Stimulated activated CD8-positive, alpha-beta memory T cell treated with anti-CD3 and anti-CD28 coated beads, Interleukin-7, amount 100 ng/mL, for 4 hours (primary cell): ENCODE measurements at regions not wholly inside any gene's neighbourhood (a gene's known extent, or its start where the extent isn't known, plus 50 kb on each side); places are given as distances from the start of the nearest gene placed in this dataset.

Experiments used
- DNase-seq, 2 donors: peaks; one replicate each; pipeline ENCODE4 v3.0.0-alpha.2; 2020; ENCODE audit warnings: low read depth in 2 of 2

GRCh38 chr14:36083317-36083716 lies 93.2 kb downstream of the PTCSC3 start:
- no peak for DNase-seq

- DNase-seq, result no peak
Observed at GRCh38 chr14:36078080-36078479, 98.4 kb downstream of the PTCSC3 start.

- no peak for DNase-seq
Observed at GRCh38 chr14:36076197-36076596, 100.3 kb downstream of the PTCSC3 start.

GRCh38 chr14:36075203-36075602 lies 101.3 kb downstream of the PTCSC3 start:
- DNase-seq, result no peak

- no peak for DNase-seq
Observed at GRCh38 chr14:36070720-36071043, 105.8 kb downstream of the PTCSC3 start.

- DNase-seq, result no peak
Observed at GRCh38 chr14:36070031-36070719, 106.3 kb downstream of the PTCSC3 start.

GRCh38 chr14:36069535-36069900 lies 107.0 kb downstream of the PTCSC3 start:
- DNase-seq, result no peak

- DNase-seq, result no peak
Observed at GRCh38 chr14:36068777-36069534, 107.6 kb downstream of the PTCSC3 start.

- DNase-seq, result no peak
Observed at GRCh38 chr14:36067428-36068187, 108.9 kb downstream of the PTCSC3 start.

- no peak for DNase-seq
Observed at GRCh38 chr14:36066636-36067035, 109.9 kb downstream of the PTCSC3 start.

- no peak for DNase-seq
Observed at GRCh38 chr14:36065831-36066230, 110.7 kb downstream of the PTCSC3 start.

GRCh38 chr14:36059531-36059930 lies 117.0 kb downstream of the PTCSC3 start:
- no peak for DNase-seq

GRCh38 chr14:36057452-36058116 lies 118.9 kb downstream of the PTCSC3 start:
- no peak for DNase-seq

GRCh38 chr14:36056845-36057244 lies 119.7 kb downstream of the PTCSC3 start:
- no peak for DNase-seq

GRCh38 chr14:36055681-36056225 lies 120.8 kb downstream of the PTCSC3 start:
- no peak for DNase-seq

GRCh38 chr14:36055052-36055378 lies 121.5 kb downstream of the PTCSC3 start:
- DNase-seq, result no peak

GRCh38 chr14:36054353-36055051 lies 122.0 kb downstream of the PTCSC3 start:
- DNase-seq, result no peak

- DNase-seq, result no peak
Observed at GRCh38 chr14:36052681-36053080, 123.8 kb downstream of the PTCSC3 start.

GRCh38 chr14:36052063-36052462 lies 124.5 kb downstream of the PTCSC3 start:
- no peak for DNase-seq

GRCh38 chr14:36048667-36049066 lies 127.9 kb downstream of the PTCSC3 start:
- DNase-seq, result no peak

GRCh38 chr14:36047912-36048311 lies 128.6 kb downstream of the PTCSC3 start:
- no peak for DNase-seq

GRCh38 chr14:36035675-36036074 lies 140.8 kb downstream of the PTCSC3 start:
- DNase-seq, result no peak
